Right atrium auricular region (tissue), 2 donors: ENCODE measurements at regions not wholly inside any gene's neighbourhood (a gene's known extent, or its start where the extent isn't known, plus 50 kb on each side); places are given as distances from the start of the nearest gene placed in this dataset.

Experiments used
- DNase-seq: peaks from one replicate; pipeline ENCODE4 v3.0.0-alpha.2; 2019; ENCODE audit warnings: low spot score
- H3K27ac ChIP-seq, 2 donors: fragments of 200-600 bp; sonication (generic); 1 replicate in 1 of 2; 2 replicates in 1 of 2; pipeline ENCODE4 v1.5.1; 2016 to 2019
- H3K27me3 ChIP-seq, 2 donors: fragments of 200-600 bp; sonication (generic); one replicate each; pipeline versions ENCODE4 v1.5.1 to v1.6.0; 2017 to 2019
- H3K36me3 ChIP-seq: fragments of 200-600 bp; sonication (generic); one replicate; pipeline ENCODE4 v1.5.1; 2016
- H3K4me1 ChIP-seq, 2 donors: fragments of 200-600 bp; sonication (generic); one replicate each; pipeline versions ENCODE4 v1.5.1 to v1.6.0; 2017 to 2019
- H3K4me3 ChIP-seq, 2 donors: fragments of 200-600 bp; sonication (generic); 1 replicate in 1 of 2; 2 replicates in 1 of 2; pipeline ENCODE4 v1.5.1; 2017 to 2019; ENCODE audit warnings: mild to moderate bottlenecking in 1 of 2, moderate library complexity in 1 of 2
- H3K9me3 ChIP-seq, 2 donors: fragments of 200-600 bp; sonication (generic); one replicate each; pipeline ENCODE4 v1.5.1; 2019
- TF ChIP-seq, protein P1 (sequence below), 2 donors: fragments of 200-600 bp; sonication (generic); IDR thresholded peaks; one replicate each; pipeline ENCODE4 v1.5.1; 2019; ENCODE audit warnings: antibody characterized with exemption in 2 of 2

DNA sequence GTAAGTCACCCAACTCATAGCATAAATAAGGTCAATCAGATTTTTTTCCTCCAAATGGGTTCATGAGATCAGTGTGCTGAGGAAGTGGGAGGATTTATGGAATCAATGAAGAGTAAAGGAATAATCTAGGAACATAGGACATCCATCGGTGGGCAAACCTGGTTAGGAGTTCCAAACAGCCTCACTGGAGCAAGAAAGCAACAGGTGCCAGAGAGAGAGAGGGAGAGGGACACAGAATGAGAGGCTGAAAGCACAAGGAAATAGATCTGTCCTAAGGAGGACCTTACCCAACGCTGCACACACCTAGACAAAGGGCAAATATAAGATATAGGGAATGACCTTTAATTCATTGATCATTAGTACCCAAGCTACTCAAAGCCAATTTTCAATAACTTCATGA is 119.5 kb upstream of the ANKRD1 start:
- no peaks in the 10 kb centered on the region for H3K27me3 ChIP-seq
- H3K4me1 ChIP-seq = peaks cover 0 to 18% of the 10 kb centered on the region in 2 donors
- H3K4me3 ChIP-seq = no peak overlapping the region
- no peak for DNase-seq
- TF ChIP-seq, protein P1, sequence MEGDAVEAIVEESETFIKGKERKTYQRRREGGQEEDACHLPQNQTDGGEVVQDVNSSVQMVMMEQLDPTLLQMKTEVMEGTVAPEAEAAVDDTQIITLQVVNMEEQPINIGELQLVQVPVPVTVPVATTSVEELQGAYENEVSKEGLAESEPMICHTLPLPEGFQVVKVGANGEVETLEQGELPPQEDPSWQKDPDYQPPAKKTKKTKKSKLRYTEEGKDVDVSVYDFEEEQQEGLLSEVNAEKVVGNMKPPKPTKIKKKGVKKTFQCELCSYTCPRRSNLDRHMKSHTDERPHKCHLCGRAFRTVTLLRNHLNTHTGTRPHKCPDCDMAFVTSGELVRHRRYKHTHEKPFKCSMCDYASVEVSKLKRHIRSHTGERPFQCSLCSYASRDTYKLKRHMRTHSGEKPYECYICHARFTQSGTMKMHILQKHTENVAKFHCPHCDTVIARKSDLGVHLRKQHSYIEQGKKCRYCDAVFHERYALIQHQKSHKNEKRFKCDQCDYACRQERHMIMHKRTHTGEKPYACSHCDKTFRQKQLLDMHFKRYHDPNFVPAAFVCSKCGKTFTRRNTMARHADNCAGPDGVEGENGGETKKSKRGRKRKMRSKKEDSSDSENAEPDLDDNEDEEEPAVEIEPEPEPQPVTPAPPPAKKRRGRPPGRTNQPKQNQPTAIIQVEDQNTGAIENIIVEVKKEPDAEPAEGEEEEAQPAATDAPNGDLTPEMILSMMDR (IDR thresholded peaks at IDR 0.05) = no peak
- H3K36me3 ChIP-seq = no peaks in the 10 kb centered on the region
- no peak overlapping the region for H3K27ac ChIP-seq
- no peaks in the 10 kb centered on the region for H3K9me3 ChIP-seq

DNA sequence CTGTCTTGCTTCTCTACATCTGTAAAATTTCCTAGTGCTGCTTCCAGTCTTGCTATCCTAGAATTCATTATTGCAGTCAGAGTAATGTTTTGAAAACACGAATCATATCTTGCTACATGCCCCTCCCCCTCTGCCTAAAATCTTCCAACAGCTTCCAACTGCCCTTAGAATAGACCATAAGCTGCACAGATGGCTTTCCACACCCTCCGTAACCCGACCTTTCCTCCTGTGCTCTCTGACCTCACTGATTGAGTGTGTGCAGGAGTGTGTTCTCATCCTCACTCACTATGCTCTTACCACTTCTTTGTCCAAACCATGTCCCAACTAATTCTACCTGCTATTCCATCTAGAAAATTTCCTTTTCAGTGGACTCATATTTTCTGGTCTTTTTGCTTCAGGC is 121.2 kb upstream of the ANKRD1 start:
- TF ChIP-seq, protein P1 (IDR thresholded peaks at IDR 0.05) = no peak
- DNase-seq = no peak
- no peaks in the 10 kb centered on the region for H3K27me3 ChIP-seq
- H3K4me3 ChIP-seq = no peak overlapping the region
- peaks cover 0 to 12% of the 10 kb centered on the region in 2 donors for H3K4me1 ChIP-seq
- H3K27ac ChIP-seq = no peak overlapping the region
- H3K9me3 ChIP-seq = no peaks in the 10 kb centered on the region
- H3K36me3 ChIP-seq = no peaks in the 10 kb centered on the region

- TF ChIP-seq, protein P1 (IDR thresholded peaks at IDR 0.05) = peak; percentile 29 to 67
- no peak for DNase-seq
- H3K9me3 ChIP-seq = no peaks in the 10 kb centered on the region
- H3K27me3 ChIP-seq = no peaks in the 10 kb centered on the region
- H3K4me1 ChIP-seq = peaks cover 0 to 5% of the 10 kb centered on the region in 2 donors
- no peaks in the 10 kb centered on the region for H3K36me3 ChIP-seq
- no peak overlapping the region for H3K4me3 ChIP-seq
- no peak overlapping the region for H3K27ac ChIP-seq
These were observed 122.5 kb upstream of the ANKRD1 start for GRCh38 chr10:91043173-91043910.

- DNase-seq = no peak
- Histone ChIP-seq H3K9me3 (no peaks in the 10 kb centered on the region), H3K36me3 (no peaks in the 10 kb centered on the region), H3K27me3 (no peaks in the 10 kb centered on the region), H3K4me1 (peaks cover 0 to 24% of the 10 kb centered on the region in 2 donors), H3K4me3 (no peak overlapping the region), H3K27ac (no peak overlapping the region)
- TF ChIP-seq, protein P1 (IDR thresholded peaks at IDR 0.05) = no peak
These were observed 126.0 kb upstream of the ANKRD1 start for GRCh38 chr10:91046869-91047268.

GRCh38 chr10:91048380-91048779 is 127.5 kb upstream of the ANKRD1 start:
- Histone ChIP-seq H3K36me3 (no peaks in the 10 kb centered on the region), H3K4me3 (no peak overlapping the region), H3K9me3 (no peaks in the 10 kb centered on the region), H3K27me3 (no peaks in the 10 kb centered on the region), H3K27ac (no peak overlapping the region), H3K4me1 (peaks cover 0 to 28% of the 10 kb centered on the region in 2 donors)
- TF ChIP-seq, protein P1 (IDR thresholded peaks at IDR 0.05) = no peak
- no peak for DNase-seq
